ENCODE measurements at regions not wholly inside any gene's neighbourhood (a gene's known extent, or its start where the extent isn't known, plus 50 kb on each side); places are given as distances from the start of the nearest gene placed in this dataset.

- 92% methylated on average over 4 of the region's 4 CpGs for WGBS (ENCODE audit: low lambda C conversion rate, missing lambda C conversion rate)
- Histone ChIP-seq H3K4me2 (no peak overlapping the region), H2AFZ (no peak overlapping the region), H3K79me2 (no peaks in the 10 kb centered on the region), H3K4me3 (no peak overlapping the region), H3K27ac (no peak overlapping the region), H4K20me1 (ENCODE audit: insufficient read depth, poor library complexity, severe bottlenecking) (no peaks in the 10 kb centered on the region), H3K36me3 (replicated peaks; ENCODE audit: insufficient read depth, low read depth) (no peaks in the 10 kb centered on the region), H3K9me2 (replicated peaks; ENCODE audit: insufficient read depth) (no peaks in the 10 kb centered on the region), H3K9me3 (ENCODE audit: low read depth) (no peaks in the 10 kb centered on the region), H3K27me3 (peaks cover 11% of the 10 kb centered on the region), H3K4me1 (ENCODE audit: insufficient read depth) (no peaks in the 10 kb centered on the region)
- DNase-seq (ENCODE audit: low spot score) = no peak
- TF ChIP-seq, protein P1, sequence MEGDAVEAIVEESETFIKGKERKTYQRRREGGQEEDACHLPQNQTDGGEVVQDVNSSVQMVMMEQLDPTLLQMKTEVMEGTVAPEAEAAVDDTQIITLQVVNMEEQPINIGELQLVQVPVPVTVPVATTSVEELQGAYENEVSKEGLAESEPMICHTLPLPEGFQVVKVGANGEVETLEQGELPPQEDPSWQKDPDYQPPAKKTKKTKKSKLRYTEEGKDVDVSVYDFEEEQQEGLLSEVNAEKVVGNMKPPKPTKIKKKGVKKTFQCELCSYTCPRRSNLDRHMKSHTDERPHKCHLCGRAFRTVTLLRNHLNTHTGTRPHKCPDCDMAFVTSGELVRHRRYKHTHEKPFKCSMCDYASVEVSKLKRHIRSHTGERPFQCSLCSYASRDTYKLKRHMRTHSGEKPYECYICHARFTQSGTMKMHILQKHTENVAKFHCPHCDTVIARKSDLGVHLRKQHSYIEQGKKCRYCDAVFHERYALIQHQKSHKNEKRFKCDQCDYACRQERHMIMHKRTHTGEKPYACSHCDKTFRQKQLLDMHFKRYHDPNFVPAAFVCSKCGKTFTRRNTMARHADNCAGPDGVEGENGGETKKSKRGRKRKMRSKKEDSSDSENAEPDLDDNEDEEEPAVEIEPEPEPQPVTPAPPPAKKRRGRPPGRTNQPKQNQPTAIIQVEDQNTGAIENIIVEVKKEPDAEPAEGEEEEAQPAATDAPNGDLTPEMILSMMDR (IDR thresholded peaks at IDR 0.05; ENCODE audit: poor library complexity) = no peak
- TF ChIP-seq EZH2phosphoT487 (IDR thresholded peaks at IDR 0.05; ENCODE audit: low read depth, severe bottlenecking, unreplicated experiment) (no peak), EZH2 (IDR thresholded peaks at IDR 0.05; ENCODE audit: borderline replicate concordance) (no peak)
These were observed 68.4 kb upstream of the SLCO3A1 start for GRCh38 chr15:91784973-91785709.

DNA sequence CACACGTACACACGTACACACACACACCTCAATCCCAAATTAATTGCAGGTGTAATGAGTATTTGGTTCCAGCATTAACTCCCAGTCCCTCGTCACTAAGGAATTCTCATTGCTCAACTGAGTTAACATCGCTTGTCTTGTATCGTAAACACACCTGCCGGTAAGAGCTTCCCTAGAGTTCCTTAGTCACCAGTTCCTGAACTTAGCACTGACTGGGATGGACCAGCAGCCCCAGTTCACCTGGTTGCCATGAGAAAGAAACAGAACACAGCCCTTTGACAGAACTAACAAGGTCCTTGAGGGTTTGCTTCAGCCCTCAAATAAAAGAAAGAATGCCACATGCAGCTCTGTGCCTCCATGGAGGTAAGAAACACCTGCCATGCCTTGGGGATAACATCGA, 66.3 kb upstream of the SLCO3A1 start:
- no peaks in the 10 kb centered on the region for H3K9me2 ChIP-seq (replicated peaks; ENCODE audit: insufficient read depth)
- TF ChIP-seq EZH2phosphoT487 (IDR thresholded peaks at IDR 0.05; ENCODE audit: low read depth, severe bottlenecking, unreplicated experiment) (no peak), EZH2 (IDR thresholded peaks at IDR 0.05; ENCODE audit: borderline replicate concordance) (no peak)
- TF ChIP-seq, protein P1 (IDR thresholded peaks at IDR 0.05; ENCODE audit: poor library complexity) = no peak
- WGBS (ENCODE audit: low lambda C conversion rate, missing lambda C conversion rate) = 73% methylated on average over 7 of the region's 7 CpGs

GRCh38 chr15:91789136-91789535, 64.4 kb upstream of the SLCO3A1 start:
- H3K36me3 ChIP-seq (replicated peaks; ENCODE audit: insufficient read depth, low read depth) = no peaks in the 10 kb centered on the region
- H3K27me3 ChIP-seq = peaks cover 9% of the 10 kb centered on the region
- H3K9me2 ChIP-seq (replicated peaks; ENCODE audit: insufficient read depth) = no peaks in the 10 kb centered on the region
- H4K20me1 ChIP-seq (ENCODE audit: insufficient read depth, poor library complexity, severe bottlenecking) = no peaks in the 10 kb centered on the region
- no peak overlapping the region for H3K27ac ChIP-seq
- no peaks in the 10 kb centered on the region for H3K79me2 ChIP-seq
- no peak for DNase-seq (ENCODE audit: low spot score)
- no peak overlapping the region for H2AFZ ChIP-seq
- 82% methylated on average over 5 of the region's 5 CpGs for WGBS (ENCODE audit: low lambda C conversion rate, missing lambda C conversion rate)
- H3K4me1 ChIP-seq (ENCODE audit: insufficient read depth) = no peaks in the 10 kb centered on the region
- no peak overlapping the region for H3K4me2 ChIP-seq
- H3K4me3 ChIP-seq = no peak overlapping the region
- no peak for TF ChIP-seq EZH2 (IDR thresholded peaks at IDR 0.05; ENCODE audit: borderline replicate concordance)
- TF ChIP-seq, protein P1 (IDR thresholded peaks at IDR 0.05; ENCODE audit: poor library complexity) = no peak
- no peak for TF ChIP-seq EZH2phosphoT487 (IDR thresholded peaks at IDR 0.05; ENCODE audit: low read depth, severe bottlenecking, unreplicated experiment)
- H3K9me3 ChIP-seq (ENCODE audit: low read depth) = no peaks in the 10 kb centered on the region

More for the DNA sequence above, 66.3 kb upstream of the SLCO3A1 start:
- H3K9me3 ChIP-seq (ENCODE audit: low read depth) = no peaks in the 10 kb centered on the region
- H3K27me3 ChIP-seq = peaks cover 14% of the 10 kb centered on the region
- H3K4me1 ChIP-seq (ENCODE audit: insufficient read depth) = no peaks in the 10 kb centered on the region
- H3K36me3 ChIP-seq (replicated peaks; ENCODE audit: insufficient read depth, low read depth) = no peaks in the 10 kb centered on the region
- no peaks in the 10 kb centered on the region for H4K20me1 ChIP-seq (ENCODE audit: insufficient read depth, poor library complexity, severe bottlenecking)
- no peak for DNase-seq (ENCODE audit: low spot score)
- H2AFZ ChIP-seq = no peak overlapping the region
- no peak overlapping the region for H3K4me2 ChIP-seq
- no peaks in the 10 kb centered on the region for H3K79me2 ChIP-seq
- no peak overlapping the region for H3K4me3 ChIP-seq
- no peak overlapping the region for H3K27ac ChIP-seq

All from hepatocyte (in vitro differentiated cells).